HCT116 (cell line): ENCODE measurements at regions not wholly inside any gene's neighbourhood (a gene's known extent, or its start where the extent isn't known, plus 50 kb on each side); places are given as distances from the start of the nearest gene placed in this dataset.

ENCODE experiments used
- ATAC-seq: fragments of 200-7000 bp; cut with Tn5 transposase; 2 replicates; pipeline ENCODE4 v1.9.1; 2020; ENCODE audit warnings: mild to moderate bottlenecking, moderate library complexity
- BruUV-seq: library from RNA; stranded (reverse); fragments of 400-500 nt; replicated peaks from 2 replicates; lab custom pipeline; 2021; lab: Mats Ljungman, UMichigan
- CTCF ChIA-PET: fragments of 300-600 bp; sonication (Branson Sonifier 250); formaldehyde crosslinking; loops from one replicate; lab custom pipeline; 2021; ENCODE audit warnings: antibody characterized with exemption; lab: Charles Lee
- POLR2A ChIA-PET: fragments of 300-600, 350-600 bp; sonication (Branson Sonifier 250); formaldehyde crosslinking; loops from one replicate; lab custom pipeline; 2021; ENCODE audit warnings: antibody characterized with exemption; lab: Charles Lee
- RAD21 ChIA-PET, 2 experiments: fragments of 300-600 bp; sonication (Branson Sonifier 250); formaldehyde crosslinking; loops; one replicate each; lab custom pipeline; 2023; ENCODE audit warnings: low total read pairs in 2 of 2; ENCODE audit not compliant: uncharacterized antibody in 2 of 2, unreplicated experiment in 2 of 2, low non-redundant PET in 1 of 2; lab: Charles Lee
- DNase-seq: peaks from one replicate; pipeline ENCODE4 v3.0.0-alpha.2; 2010; ENCODE audit warnings: low read depth, low spot score
- H2AFZ ChIP-seq: fragments of 200-600 bp; shearing (Covaris generic), sonication (generic); 2 replicates; pipeline ENCODE4 v1.6.1; 2017; ENCODE audit warnings: low read depth, mixed run types, mixed read lengths, antibody characterized with exemption, low read length; ENCODE audit not compliant: poor library complexity, severe bottlenecking
- H3K27ac ChIP-seq: 2 replicates; pipeline ENCODE4 v1.5.1; 2012; ENCODE audit warnings: low read depth, low read length
- H3K27me3 ChIP-seq: fragments of 200-600 bp; sonication (generic); 2 replicates; pipeline ENCODE4 v1.6.1; 2016; ENCODE audit warnings: mixed run types, low read length, mixed read lengths; ENCODE audit not compliant: insufficient read depth
- H3K36me3 ChIP-seq, 2 experiments: fragments of 200-500 bp in 1 of 2; fragments of 200-600 bp in 1 of 2; sonication (Bioruptor generic) in 1 of 2; sonication (generic) in 1 of 2; 2 replicates each; pipeline versions ENCODE4 v1.5.1 to v1.6.1; 2014 to 2016; ENCODE audit warnings: low read length in 2 of 2, inconsistent platforms in 1 of 2, mixed read lengths in 1 of 2, mixed run types in 1 of 2; ENCODE audit not compliant: insufficient read depth in 2 of 2, control insufficient read depth in 1 of 2
- H3K4me1 ChIP-seq, 2 experiments: fragments of 200-600 bp in 1 of 2; sonication (generic) in 1 of 2; 2 replicates each; pipeline versions ENCODE4 v1.5.1 to v1.6.1; 2012 to 2017; ENCODE audit warnings: low read length in 2 of 2, inconsistent platforms in 1 of 2, mild to moderate bottlenecking in 1 of 2, mixed read lengths in 1 of 2, mixed run types in 1 of 2, moderate library complexity in 1 of 2; ENCODE audit not compliant: insufficient read depth in 2 of 2, control insufficient read depth in 1 of 2
- H3K4me2 ChIP-seq: fragments of 200-600 bp; sonication (generic); 2 replicates; pipeline ENCODE4 v1.6.1; 2017; ENCODE audit warnings: mixed run types, low read length, mixed read lengths
- H3K4me3 ChIP-seq, 2 experiments: fragments of 200-600 bp in 1 of 2; sonication (generic) in 1 of 2; replicated peaks in 1 of 2; 2 replicates each; pipeline ENCODE4 v1.5.1; 2011 to 2016; ENCODE audit warnings: low read length in 2 of 2, control low read depth in 1 of 2, low read depth in 1 of 2, mild to moderate bottlenecking in 1 of 2, mixed read lengths in 1 of 2, mixed run types in 1 of 2
- H3K79me2 ChIP-seq: fragments of 200-600 bp; sonication (generic); 2 replicates; pipeline ENCODE4 v1.6.1; 2017; ENCODE audit warnings: mild to moderate bottlenecking, mixed run types, low read length, moderate library complexity, mixed read lengths; ENCODE audit not compliant: insufficient read depth
- H3K9ac ChIP-seq: fragments of 200-600 bp; sonication (generic); 2 replicates; pipeline ENCODE4 v1.6.1; 2016; ENCODE audit warnings: low read length, mixed read lengths
- H3K9me2 ChIP-seq: fragments of 200-600 bp; sonication (generic), shearing (Covaris generic); 2 replicates; pipeline ENCODE4 v1.6.1; 2017; ENCODE audit warnings: mixed run types, mild to moderate bottlenecking, moderate library complexity; ENCODE audit not compliant: insufficient read depth
- H3K9me3 ChIP-seq, 2 experiments: fragments of 200-500 bp in 1 of 2; fragments of 200-600 bp in 1 of 2; sonication (Bioruptor generic) in 1 of 2; sonication (generic) in 1 of 2; 2 replicates each; pipeline ENCODE4 v1.6.1; 2014 to 2017; ENCODE audit warnings: low read length in 2 of 2, mixed read lengths in 2 of 2, inconsistent platforms in 1 of 2, low read depth in 1 of 2, mild to moderate bottlenecking in 1 of 2, mixed run types in 1 of 2, moderate library complexity in 1 of 2; ENCODE audit not compliant: control insufficient read depth in 1 of 2, insufficient read depth in 1 of 2
- H4K20me1 ChIP-seq: fragments of 200-600 bp; sonication (generic), shearing (Covaris generic); 2 replicates; pipeline ENCODE4 v1.6.1; 2017; ENCODE audit warnings: mixed run types, mild to moderate bottlenecking, moderate library complexity; ENCODE audit not compliant: insufficient read depth
- CEBPB ChIP-seq: IDR thresholded peaks from 2 replicates; pipeline ENCODE4 v1.6.1; 2012; ENCODE audit warnings: low read depth
- EGR1 ChIP-seq: IDR thresholded peaks from 2 replicates; pipeline ENCODE4 v1.6.1; 2012; ENCODE audit warnings: low read depth
- EZH2phosphoT487 ChIP-seq: fragments of 200-600 bp; IDR thresholded peaks from 2 replicates; pipeline ENCODE4 v1.6.1; 2018; ENCODE audit warnings: antibody characterized with exemption, borderline replicate concordance
- FOSL1 ChIP-seq: IDR thresholded peaks from 2 replicates; pipeline ENCODE4 v1.6.1; 2012; ENCODE audit warnings: low read depth
- JUND ChIP-seq: IDR thresholded peaks from 2 replicates; pipeline ENCODE4 v1.6.1; 2012
- POLR2AphosphoS5 ChIP-seq: IDR thresholded peaks from 2 replicates; pipeline ENCODE4 v1.6.1; 2011; ENCODE audit warnings: mild to moderate bottlenecking, low read depth, low read length, moderate library complexity
- SIN3A ChIP-seq: IDR thresholded peaks from 2 replicates; pipeline ENCODE4 v1.6.1; 2012; ENCODE audit warnings: low read depth
- SP1 ChIP-seq: IDR thresholded peaks from 2 replicates; pipeline ENCODE4 v1.6.1; 2012; ENCODE audit warnings: low read depth
- YY1 ChIP-seq: IDR thresholded peaks from 2 replicates; pipeline ENCODE4 v1.6.1; 2011; ENCODE audit warnings: low read length, low read depth, moderate library complexity, mild to moderate bottlenecking; ENCODE audit not compliant: insufficient replicate concordance; ENCODE audit errors: extremely low read depth
- intact Hi-C: fragments of 100-400 bp; cut with micrococcal nuclease; formaldehyde crosslinking; loops from 2 replicates; pipeline ENCODE4 v1.10.0; 2022
- TF ChIP-seq, protein P1 (sequence below): IDR thresholded peaks from 2 replicates; pipeline ENCODE4 v1.6.1; 2012
- TF ChIP-seq, protein P2 (sequence below): IDR thresholded peaks from 2 replicates; pipeline ENCODE4 v1.6.1; 2011; ENCODE audit warnings: mild to moderate bottlenecking, low read length, moderate library complexity; ENCODE audit not compliant: insufficient replicate concordance; ENCODE audit errors: extremely low read depth
- TF ChIP-seq, protein P3 (sequence below): IDR thresholded peaks from 2 replicates; pipeline ENCODE4 v1.6.1; 2012; ENCODE audit warnings: low read depth
- TF ChIP-seq, protein P4 (sequence below), 3 experiments: fragments of 200-600 bp in 1 of 3; sonication (generic) in 1 of 3; IDR thresholded peaks in 2 of 3; conservative IDR thresholded peaks in 1 of 3; 2 replicates each; pipeline ENCODE4 v1.5.1; 2012 to 2017; ENCODE audit warnings: low read depth in 2 of 3, low read length in 2 of 3, antibody characterized with exemption in 1 of 3, borderline replicate concordance in 1 of 3, control low read depth in 1 of 3, mild to moderate bottlenecking in 1 of 3, mixed read lengths in 1 of 3, mixed run types in 1 of 3, moderate library complexity in 1 of 3; ENCODE audit not compliant: insufficient read depth in 1 of 3

DNA sequence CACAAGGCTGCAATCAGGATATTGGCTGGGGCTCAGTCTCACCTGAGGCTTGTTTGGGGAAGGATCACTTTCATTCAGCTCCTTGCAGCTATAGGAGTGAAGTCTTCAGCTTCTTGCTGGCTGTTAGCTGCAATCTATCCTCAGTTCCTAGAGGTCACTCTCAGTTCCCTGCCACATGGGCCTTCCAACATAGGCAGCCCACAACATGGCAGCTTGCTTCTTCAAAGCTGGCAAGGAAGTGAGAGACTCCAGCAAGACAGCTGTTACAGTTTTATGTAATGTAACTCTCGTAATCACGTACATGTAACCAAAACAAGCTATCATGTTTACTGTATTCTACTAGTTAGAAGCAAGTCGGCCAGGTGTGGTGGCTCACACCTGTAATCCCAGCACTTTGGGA, 226.9 kb downstream of the CDC5L start:
- no peak overlapping the region for H3K4me2 ChIP-seq
- H3K4me1 ChIP-seq, result no peaks in the 10 kb centered on the region
- TF ChIP-seq CEBPB (no peak), SIN3A (no peak)
- TF ChIP-seq, all 23 proteins: peak for 0
- Histone ChIP-seq H3K79me2 (no peaks in the 10 kb centered on the region), H3K27me3 (no peaks in the 10 kb centered on the region), H3K36me3 (no peaks in the 10 kb centered on the region), H3K27ac (no peak overlapping the region), H3K4me3 (no peak overlapping the region), H3K9me2 (no peaks in the 10 kb centered on the region), H3K9me3 (no peaks in the 10 kb centered on the region), H3K9ac (no peak overlapping the region), H2AFZ (no peak overlapping the region), H4K20me1 (no peaks in the 10 kb centered on the region)
- BruUV-seq, result no TSS peak
- DNase-seq, result no peak
- POLR2A ChIA-PET, result no interaction called here
- RAD21 ChIA-PET, result interaction anchor here in 1 of 2 experiments (1.2 kb wide), 1 partner anchor 139 kb away, joined by 3 read pairs; no protein-coding TSS in a partner anchor
- ATAC-seq, result no peak
- intact Hi-C loops, result no loop called here
- CTCF ChIA-PET, result interaction anchor here (2.7 kb wide), 1 partner anchor 16 kb away, joined by 10 read pairs; no protein-coding TSS in a partner anchor

DNA sequence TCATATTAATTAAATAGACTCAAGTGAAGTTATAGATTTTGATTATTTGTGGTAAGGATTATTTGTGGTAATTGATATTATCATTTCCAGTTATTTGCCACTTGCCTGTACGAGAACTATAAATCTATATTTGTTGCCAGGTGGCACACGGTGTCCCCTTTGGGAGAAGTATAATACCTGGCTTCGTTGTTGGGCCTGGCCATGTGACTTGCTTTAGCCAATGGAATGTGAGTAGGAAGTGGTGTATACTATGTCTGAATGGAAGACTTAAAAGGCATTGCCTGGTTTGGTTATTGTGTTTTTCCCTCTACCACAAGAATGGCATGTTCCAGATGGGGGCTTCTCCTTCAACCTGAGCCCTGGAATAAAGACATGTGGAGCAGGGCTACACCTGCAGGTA, 228.1 kb downstream of the CDC5L start:
- ChIA-PET CTCF (no interaction called here), POLR2A (no interaction called here), RAD21 (no interaction called here)
- H3K9me2 ChIP-seq, result no peaks in the 10 kb centered on the region
- intact Hi-C loops, result no loop called here
- no peaks in the 10 kb centered on the region for H3K27me3 ChIP-seq
- no peaks in the 10 kb centered on the region for H4K20me1 ChIP-seq
- H3K36me3 ChIP-seq, result no peaks in the 10 kb centered on the region
- no peak overlapping the region for H3K9ac ChIP-seq
- no peak overlapping the region for H3K27ac ChIP-seq
- H3K9me3 ChIP-seq, result no peaks in the 10 kb centered on the region
- H3K4me1 ChIP-seq, result no peaks in the 10 kb centered on the region
- H2AFZ ChIP-seq, result no peak overlapping the region
- H3K4me2 ChIP-seq, result no peak overlapping the region
- BruUV-seq, result no TSS peak
- ATAC-seq (no peak), DNase-seq (no peak)
- no peaks in the 10 kb centered on the region for H3K79me2 ChIP-seq
- H3K4me3 ChIP-seq, result no peak overlapping the region
- no peak for TF ChIP-seq EZH2phosphoT487
- TF ChIP-seq JUND, result no peak
- TF ChIP-seq, protein P1, sequence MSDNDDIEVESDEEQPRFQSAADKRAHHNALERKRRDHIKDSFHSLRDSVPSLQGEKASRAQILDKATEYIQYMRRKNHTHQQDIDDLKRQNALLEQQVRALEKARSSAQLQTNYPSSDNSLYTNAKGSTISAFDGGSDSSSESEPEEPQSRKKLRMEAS, result no peak
- TF ChIP-seq YY1, result no peak
- TF ChIP-seq POLR2AphosphoS5, result no peak
- TF ChIP-seq EGR1, result no peak
- TF ChIP-seq, protein P2, sequence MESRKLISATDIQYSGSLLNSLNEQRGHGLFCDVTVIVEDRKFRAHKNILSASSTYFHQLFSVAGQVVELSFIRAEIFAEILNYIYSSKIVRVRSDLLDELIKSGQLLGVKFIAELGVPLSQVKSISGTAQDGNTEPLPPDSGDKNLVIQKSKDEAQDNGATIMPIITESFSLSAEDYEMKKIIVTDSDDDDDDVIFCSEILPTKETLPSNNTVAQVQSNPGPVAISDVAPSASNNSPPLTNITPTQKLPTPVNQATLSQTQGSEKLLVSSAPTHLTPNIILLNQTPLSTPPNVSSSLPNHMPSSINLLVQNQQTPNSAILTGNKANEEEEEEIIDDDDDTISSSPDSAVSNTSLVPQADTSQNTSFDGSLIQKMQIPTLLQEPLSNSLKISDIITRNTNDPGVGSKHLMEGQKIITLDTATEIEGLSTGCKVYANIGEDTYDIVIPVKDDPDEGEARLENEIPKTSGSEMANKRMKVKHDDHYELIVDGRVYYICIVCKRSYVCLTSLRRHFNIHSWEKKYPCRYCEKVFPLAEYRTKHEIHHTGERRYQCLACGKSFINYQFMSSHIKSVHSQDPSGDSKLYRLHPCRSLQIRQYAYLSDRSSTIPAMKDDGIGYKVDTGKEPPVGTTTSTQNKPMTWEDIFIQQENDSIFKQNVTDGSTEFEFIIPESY, result no peak
- TF ChIP-seq FOSL1, result no peak
- no peak for TF ChIP-seq CEBPB
- TF ChIP-seq SP1, result no peak
- TF ChIP-seq, protein P3, sequence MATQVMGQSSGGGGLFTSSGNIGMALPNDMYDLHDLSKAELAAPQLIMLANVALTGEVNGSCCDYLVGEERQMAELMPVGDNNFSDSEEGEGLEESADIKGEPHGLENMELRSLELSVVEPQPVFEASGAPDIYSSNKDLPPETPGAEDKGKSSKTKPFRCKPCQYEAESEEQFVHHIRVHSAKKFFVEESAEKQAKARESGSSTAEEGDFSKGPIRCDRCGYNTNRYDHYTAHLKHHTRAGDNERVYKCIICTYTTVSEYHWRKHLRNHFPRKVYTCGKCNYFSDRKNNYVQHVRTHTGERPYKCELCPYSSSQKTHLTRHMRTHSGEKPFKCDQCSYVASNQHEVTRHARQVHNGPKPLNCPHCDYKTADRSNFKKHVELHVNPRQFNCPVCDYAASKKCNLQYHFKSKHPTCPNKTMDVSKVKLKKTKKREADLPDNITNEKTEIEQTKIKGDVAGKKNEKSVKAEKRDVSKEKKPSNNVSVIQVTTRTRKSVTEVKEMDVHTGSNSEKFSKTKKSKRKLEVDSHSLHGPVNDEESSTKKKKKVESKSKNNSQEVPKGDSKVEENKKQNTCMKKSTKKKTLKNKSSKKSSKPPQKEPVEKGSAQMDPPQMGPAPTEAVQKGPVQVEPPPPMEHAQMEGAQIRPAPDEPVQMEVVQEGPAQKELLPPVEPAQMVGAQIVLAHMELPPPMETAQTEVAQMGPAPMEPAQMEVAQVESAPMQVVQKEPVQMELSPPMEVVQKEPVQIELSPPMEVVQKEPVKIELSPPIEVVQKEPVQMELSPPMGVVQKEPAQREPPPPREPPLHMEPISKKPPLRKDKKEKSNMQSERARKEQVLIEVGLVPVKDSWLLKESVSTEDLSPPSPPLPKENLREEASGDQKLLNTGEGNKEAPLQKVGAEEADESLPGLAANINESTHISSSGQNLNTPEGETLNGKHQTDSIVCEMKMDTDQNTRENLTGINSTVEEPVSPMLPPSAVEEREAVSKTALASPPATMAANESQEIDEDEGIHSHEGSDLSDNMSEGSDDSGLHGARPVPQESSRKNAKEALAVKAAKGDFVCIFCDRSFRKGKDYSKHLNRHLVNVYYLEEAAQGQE, result no peak
- TF ChIP-seq, protein P4, sequence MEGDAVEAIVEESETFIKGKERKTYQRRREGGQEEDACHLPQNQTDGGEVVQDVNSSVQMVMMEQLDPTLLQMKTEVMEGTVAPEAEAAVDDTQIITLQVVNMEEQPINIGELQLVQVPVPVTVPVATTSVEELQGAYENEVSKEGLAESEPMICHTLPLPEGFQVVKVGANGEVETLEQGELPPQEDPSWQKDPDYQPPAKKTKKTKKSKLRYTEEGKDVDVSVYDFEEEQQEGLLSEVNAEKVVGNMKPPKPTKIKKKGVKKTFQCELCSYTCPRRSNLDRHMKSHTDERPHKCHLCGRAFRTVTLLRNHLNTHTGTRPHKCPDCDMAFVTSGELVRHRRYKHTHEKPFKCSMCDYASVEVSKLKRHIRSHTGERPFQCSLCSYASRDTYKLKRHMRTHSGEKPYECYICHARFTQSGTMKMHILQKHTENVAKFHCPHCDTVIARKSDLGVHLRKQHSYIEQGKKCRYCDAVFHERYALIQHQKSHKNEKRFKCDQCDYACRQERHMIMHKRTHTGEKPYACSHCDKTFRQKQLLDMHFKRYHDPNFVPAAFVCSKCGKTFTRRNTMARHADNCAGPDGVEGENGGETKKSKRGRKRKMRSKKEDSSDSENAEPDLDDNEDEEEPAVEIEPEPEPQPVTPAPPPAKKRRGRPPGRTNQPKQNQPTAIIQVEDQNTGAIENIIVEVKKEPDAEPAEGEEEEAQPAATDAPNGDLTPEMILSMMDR (IDR thresholded peaks at IDR 0.05 in 2 of 3, conservative IDR thresholded peaks at IDR 0.05 in 1 of 3; ENCODE audit: borderline replicate concordance in 1 of 3, insufficient read depth in 1 of 3, low read depth in 2 of 3, low read length in 2 of 3), result no peak
